Omental fat pad (tissue), 3 donors: ENCODE measurements at regions not wholly inside any gene's neighbourhood (a gene's known extent, or its start where the extent isn't known, plus 50 kb on each side); places are given as distances from the start of the nearest gene placed in this dataset.

Experiments
- ATAC-seq: fragments of 150-250 bp; one replicate; pipeline ENCODE4 v1.9.1; 2016; ENCODE audit warnings: mild to moderate bottlenecking, moderate library complexity; ENCODE audit not compliant: low FRiP score
- DNase-seq: peaks from one replicate; pipeline ENCODE4 v3.0.0-alpha.2; 2019; ENCODE audit warnings: low spot score
- TF ChIP-seq, protein P1 (sequence below), 3 donors: fragments of 450-650 bp; IDR thresholded peaks; one replicate each; pipeline ENCODE4 v1.5.1; 2016 to 2017; ENCODE audit warnings: antibody characterized with exemption in 3 of 3, mild to moderate bottlenecking in 3 of 3, moderate library complexity in 2 of 3

DNA sequence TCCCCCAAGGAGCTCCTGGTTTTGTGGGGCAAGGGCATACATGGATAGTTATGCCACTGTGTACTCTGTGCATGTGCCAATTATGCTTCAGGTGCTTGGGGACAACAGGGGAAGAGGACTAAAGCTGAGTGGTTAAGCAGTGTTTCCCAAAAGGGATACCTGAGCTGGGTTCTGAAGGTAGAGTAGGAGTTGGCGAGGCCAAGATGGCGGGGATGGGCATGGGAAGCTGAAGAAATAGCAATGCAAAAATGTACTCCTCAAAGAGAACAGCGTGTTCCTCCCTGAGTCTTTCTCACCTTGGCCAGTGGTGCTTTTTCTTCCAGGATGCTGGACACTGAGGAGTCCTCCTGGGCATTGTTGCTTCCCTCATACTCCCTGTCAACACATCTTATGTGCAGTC, 90.0 kb upstream of the LARGE1 start:
- TF ChIP-seq, protein P1, sequence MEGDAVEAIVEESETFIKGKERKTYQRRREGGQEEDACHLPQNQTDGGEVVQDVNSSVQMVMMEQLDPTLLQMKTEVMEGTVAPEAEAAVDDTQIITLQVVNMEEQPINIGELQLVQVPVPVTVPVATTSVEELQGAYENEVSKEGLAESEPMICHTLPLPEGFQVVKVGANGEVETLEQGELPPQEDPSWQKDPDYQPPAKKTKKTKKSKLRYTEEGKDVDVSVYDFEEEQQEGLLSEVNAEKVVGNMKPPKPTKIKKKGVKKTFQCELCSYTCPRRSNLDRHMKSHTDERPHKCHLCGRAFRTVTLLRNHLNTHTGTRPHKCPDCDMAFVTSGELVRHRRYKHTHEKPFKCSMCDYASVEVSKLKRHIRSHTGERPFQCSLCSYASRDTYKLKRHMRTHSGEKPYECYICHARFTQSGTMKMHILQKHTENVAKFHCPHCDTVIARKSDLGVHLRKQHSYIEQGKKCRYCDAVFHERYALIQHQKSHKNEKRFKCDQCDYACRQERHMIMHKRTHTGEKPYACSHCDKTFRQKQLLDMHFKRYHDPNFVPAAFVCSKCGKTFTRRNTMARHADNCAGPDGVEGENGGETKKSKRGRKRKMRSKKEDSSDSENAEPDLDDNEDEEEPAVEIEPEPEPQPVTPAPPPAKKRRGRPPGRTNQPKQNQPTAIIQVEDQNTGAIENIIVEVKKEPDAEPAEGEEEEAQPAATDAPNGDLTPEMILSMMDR (IDR thresholded peaks at IDR 0.05): no peak
- ATAC-seq (no peak), DNase-seq (no peak)

DNA sequence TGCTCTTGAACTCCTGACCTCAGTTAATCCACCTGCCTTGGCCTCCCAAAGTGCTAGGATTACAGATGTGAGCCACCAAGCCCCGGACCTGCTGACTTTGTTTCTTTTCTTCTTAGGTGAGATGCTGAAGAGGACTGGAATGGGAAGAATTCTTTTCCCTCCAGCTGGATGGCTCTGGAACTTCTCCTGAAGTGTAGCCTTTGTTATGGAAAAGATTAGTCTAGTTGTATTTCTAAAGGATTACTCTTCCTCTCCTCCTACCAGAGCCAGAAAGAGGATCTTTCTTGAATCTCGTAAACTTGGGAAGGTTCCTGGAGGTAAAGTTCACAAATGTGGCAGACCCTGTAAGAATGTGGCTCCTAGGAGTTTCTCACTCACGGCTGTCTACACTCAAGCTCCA, 95.4 kb upstream of the LARGE1 start:
- DNase-seq: no peak
- TF ChIP-seq, protein P1 (IDR thresholded peaks at IDR 0.05): no peak
- ATAC-seq: no peak

DNA sequence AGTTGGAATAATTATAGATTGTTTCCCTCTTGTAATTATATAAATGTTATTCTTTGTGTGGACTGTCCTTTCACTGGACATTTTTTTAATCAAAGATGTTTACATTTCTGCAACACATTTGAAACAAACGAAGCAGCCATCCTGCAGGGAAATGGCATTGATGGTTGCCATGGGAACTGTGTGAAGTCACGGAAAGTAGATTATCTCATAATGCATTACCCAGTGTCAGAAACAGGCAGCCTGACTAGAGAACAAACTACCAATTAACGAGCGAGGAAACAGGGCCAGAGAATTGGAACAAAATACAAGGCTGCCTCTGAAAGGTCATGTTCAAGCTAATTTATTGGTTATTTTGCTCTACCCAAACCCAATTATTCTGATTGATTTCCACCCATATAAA, 96.9 kb upstream of the LARGE1 start:
- TF ChIP-seq, protein P1 (IDR thresholded peaks at IDR 0.05): no peak
- no peak for DNase-seq
- no peak for ATAC-seq

DNA sequence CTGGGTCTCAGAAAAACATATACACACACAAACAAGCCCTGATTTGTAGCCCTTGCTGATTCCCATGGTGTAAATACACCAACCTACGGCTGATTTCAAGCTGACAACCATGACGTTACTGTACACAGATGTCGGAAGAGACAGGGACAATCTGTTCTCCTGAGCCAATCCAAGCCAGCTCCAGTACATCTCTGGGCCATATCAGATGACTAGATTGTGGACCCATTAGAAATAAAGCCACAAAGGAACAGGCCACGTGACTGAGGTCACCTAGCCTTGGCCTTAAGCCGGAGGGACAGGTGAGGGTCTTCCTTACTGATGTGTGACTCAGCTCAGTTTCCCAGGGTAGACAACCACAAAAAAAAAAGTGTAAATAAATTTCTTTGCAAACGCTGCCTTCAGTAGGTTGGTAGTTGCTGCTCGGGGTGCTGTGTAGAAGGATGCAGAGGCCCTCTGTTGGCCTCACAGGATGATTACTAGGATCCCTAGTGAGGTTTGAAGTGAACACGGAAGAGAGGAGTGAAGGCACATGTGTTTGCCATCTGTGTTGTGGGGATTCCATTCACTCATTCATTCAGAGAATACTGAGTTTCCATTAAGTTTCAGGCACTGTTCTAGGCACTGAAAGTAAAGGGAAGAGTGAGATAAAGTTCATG, 99.0 kb upstream of the LARGE1 start:
- DNase-seq (no peak), ATAC-seq (no peak)
- TF ChIP-seq, protein P1 (IDR thresholded peaks at IDR 0.05): no peak

DNA sequence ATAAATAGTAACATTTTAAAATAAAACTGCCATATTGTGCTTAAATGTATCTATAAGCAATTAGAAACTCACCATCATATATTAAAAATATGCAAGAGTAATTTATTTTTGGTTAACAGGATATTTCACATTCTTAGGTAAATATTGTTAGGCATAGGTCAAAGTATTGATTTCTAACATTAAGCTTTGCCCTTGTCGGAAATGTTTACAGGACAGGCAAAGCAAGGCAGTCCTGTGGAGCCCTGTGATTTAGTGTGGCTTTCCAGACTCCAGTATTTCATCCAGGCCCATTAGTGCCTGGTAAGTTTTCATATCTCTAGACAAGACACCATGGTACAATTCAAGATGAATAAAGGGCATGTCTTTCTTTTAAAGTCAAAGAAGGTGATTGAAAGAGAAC, 114.9 kb upstream of the LARGE1 start:
- ATAC-seq (no peak), DNase-seq (no peak)
- TF ChIP-seq, protein P1 (IDR thresholded peaks at IDR 0.05): no peak

DNA sequence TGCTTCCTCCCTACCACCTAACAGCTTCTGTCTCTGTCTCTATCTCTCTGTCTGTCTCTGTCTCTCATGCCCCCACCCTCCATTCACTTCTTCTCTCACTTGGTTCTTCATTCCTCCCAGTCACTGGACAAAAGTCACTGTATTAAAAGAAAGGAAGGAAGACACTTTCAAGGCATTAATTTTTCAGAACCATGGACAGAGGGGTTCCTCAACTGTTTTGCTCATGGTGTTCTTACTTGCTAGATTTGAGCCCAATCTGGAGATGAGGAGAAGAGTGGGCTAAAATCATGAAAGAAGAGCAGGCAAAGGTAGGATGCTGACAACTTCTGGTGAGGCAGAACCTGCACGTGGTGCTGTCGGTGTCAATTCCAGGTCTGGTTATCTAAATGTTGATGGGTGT, 116.7 kb upstream of the LARGE1 start:
- ATAC-seq (no peak), DNase-seq (no peak)
- TF ChIP-seq, protein P1 (IDR thresholded peaks at IDR 0.05): no peak

DNA sequence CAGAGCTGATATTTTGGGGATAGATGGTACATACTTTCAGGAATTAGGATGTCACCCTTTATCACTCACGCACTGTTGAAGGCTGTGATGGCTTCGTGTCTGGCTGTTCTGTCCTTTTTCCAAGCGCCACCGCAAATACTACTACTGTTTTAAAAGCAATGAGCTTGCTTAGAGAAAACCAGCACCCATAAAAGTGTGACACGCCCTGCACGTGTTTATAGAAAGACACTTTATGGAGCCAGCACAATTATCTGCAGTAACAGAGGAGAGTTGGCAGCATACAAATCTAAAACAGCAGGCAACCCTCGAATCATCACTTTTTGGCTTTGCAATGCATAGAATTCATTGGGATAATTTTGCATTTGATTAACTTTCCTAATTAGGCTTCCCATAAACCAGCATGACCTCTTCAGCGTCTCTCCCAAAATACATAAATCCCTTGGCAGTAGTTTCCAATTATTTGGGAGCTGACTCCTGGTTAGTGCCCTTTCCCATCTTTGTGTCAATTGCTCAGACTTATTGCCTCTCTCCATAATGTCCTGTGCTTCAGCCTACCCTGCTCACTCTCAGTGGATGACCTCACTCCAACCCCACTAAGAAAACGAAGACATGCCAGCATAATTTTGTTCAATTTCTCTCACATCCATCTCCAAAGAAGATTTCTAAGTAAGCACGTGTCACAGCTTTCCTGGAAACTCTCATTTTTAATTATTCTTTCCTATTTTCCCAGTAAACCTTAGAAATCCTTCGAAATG, 118.7 kb upstream of the LARGE1 start:
- no peak for ATAC-seq

More for the DNA sequence above, 118.7 kb upstream of the LARGE1 start:
- TF ChIP-seq, protein P1 (IDR thresholded peaks at IDR 0.05): no peak
- no peak for DNase-seq
